Activated gamma-delta T cell (primary cell): ENCODE measurements at regions not wholly inside any gene's neighbourhood (a gene's known extent, or its start where the extent isn't known, plus 50 kb on each side); places are given as distances from the start of the nearest gene placed in this dataset.
"Not testable (repeated sequence)": the region's sequence is repeated elsewhere in the genome, so short reads cannot be mapped to it uniquely, and the experiment has no call there.

Source experiments
- DNase-seq: peaks from one replicate; lab custom pipeline; 2025; lab: John Stamatoyannopoulos, UW

- peak; percentile 9 for DNase-seq
Observed at GRCh38 chr5:42894057-42894456, 82.4 kb upstream of the SELENOP start.

GRCh38 chr5:42889311-42889933, 77.7 kb upstream of the SELENOP start:
- no peak for DNase-seq

DNA sequence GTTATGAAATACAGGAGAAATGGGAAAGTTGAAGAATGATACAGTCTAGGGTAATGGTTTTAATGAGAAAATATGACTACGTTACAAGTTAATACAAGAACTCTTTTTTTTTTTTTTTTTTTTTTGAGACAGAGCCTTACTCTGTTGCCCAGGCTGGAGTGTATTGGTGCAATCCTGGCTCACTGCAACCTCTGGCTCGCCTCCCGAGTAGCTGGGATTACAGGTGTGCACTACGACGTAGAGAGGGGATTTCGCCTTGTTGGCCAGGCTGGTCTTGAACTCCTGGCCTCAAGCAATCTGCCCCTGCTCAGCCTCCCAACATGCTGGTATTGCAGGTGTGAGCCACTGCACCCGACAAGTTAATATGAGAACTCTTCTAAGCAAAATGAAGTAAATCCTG, 77.1 kb upstream of the SELENOP start:
- DNase-seq: no peak

GRCh38 chr5:42887575-42887974, 75.9 kb upstream of the SELENOP start:
- DNase-seq: no peak

DNA sequence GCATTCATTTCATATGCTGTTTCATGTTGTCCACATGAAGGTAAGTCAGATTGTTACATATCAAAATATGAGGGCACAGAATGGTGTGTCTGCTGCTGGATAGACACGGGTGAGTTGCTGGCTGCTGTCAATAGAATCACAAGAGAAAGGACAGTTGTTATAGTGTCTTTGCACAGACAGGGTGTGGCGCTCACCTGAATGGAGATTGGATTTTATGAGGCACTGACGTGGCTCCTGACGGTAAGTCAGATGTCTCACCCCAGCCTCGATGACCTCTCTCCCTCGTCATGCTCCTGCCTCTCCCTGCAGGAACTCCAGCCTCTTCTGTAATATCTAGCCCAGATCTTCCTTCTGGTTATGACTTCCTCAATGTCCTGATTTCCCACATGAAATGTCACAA, 75.4 kb upstream of the SELENOP start:
- DNase-seq: no peak

GRCh38 chr5:42886635-42887034, 74.9 kb upstream of the SELENOP start:
- no peak for DNase-seq

GRCh38 chr5:42884326-42884725, 72.6 kb upstream of the SELENOP start:
- DNase-seq: no peak

- DNase-seq: no peak
Observed at GRCh38 chr5:42881416-42882117, 69.9 kb upstream of the SELENOP start.

DNA sequence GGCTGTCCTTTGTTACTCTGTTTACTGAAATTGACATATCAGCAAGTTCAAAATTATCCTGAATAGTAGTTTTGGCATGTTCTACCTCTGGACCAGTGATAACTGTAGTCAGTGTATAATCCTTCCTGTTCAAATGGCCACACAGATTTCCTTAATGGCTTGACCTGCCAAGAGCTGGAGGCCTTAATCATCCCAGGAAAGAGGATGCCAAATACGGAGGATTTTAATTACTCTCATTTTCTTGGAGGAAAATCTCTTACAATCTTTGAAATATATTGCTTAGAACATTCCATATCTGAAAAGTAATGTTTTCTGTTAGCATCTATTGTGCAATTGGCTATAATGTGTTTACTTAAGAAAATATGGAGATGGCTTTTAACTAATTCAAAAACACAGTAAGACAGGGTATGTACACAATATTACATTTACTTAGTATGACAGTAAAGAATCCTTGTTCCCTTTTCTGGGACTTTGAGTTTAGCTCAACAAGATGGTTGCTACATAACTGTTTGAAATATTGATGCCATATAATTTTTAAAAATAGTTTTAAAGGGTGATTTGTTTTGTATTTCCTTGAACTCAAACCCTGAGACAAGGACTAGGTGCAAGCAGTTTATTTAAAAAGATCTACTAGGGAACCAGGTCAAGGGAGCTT, 68.9 kb upstream of the SELENOP start:
- DNase-seq: no peak

GRCh38 chr5:42879291-42879690, 67.6 kb upstream of the SELENOP start:
- no peak for DNase-seq

- DNase-seq: no peak
Observed at GRCh38 chr5:42878550-42878949, 66.9 kb upstream of the SELENOP start.

DNA sequence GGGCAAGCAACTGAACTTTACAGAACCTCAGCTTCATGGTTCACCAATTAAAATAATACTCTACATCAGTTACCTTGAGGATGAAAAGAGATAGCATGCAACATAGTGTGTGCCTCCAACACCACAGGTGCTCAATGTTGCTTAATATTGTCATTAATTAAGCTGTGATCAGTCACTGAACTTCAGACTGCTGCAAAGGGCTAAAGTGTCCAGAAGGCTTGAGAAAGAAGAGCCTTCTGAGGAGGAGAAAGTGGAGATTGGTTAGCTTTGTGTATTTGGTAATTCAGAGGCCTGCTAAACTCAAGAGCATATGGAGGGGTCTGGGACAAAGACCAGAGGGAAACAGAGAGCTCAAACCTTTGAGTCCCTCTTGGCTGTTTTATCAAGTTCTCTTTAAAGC, 66.3 kb upstream of the SELENOP start:
- DNase-seq: no peak

GRCh38 chr5:42877431-42877830, 65.7 kb upstream of the SELENOP start:
- no peak for DNase-seq

- no peak for DNase-seq
Observed at GRCh38 chr5:42876375-42876844, 64.7 kb upstream of the SELENOP start.

GRCh38 chr5:42875785-42876374, 64.2 kb upstream of the SELENOP start:
- DNase-seq: no peak

DNA sequence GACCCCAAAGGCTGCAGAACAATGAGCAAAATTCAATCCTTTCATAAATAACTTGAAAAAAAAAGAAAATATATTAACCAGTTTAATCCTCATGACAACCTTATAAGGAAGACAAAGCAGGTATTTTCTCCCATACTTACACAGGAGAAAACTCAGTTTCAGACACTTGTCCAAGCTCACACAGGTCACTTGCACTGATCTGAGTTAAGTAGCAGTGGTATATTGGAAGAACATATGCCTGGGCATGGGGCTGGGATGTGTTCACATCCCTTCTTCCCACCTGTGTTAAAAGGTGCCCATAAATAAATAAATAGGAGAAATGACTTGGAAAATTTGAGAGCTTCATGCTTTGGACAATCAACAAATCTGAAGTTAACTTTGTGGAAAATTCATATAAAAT, 63.5 kb upstream of the SELENOP start:
- DNase-seq: no peak

DNA sequence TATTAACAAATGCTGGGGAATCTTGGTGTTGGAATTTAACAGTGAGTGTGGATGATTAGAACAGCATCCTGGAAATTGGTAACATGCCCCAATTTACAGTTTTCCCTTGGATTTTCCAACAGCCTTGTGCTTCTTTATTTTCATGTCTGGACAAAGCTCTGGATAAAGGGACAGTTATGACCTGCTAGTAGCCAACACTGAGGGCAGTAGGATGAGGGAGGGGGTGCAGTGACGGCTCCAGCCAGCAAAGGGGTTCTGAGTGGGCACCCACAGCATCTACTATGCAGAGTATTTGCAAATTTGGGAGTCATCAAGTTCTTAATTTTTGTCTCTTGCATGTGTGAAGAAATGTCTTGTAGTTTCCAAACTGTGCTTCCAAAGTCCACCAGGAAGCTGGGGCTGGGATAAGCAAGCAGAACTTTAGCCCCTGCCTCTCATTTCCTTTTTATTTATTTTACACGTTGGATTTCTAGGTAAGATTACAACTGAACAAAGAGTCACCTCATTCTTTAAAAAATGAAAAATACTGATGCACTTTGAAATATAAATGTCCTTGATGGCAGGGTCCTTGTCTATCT, 63.0 kb upstream of the SELENOP start:
- DNase-seq: no peak

GRCh38 chr5:42872865-42873264, 61.2 kb upstream of the SELENOP start:
- DNase-seq: no peak

DNA sequence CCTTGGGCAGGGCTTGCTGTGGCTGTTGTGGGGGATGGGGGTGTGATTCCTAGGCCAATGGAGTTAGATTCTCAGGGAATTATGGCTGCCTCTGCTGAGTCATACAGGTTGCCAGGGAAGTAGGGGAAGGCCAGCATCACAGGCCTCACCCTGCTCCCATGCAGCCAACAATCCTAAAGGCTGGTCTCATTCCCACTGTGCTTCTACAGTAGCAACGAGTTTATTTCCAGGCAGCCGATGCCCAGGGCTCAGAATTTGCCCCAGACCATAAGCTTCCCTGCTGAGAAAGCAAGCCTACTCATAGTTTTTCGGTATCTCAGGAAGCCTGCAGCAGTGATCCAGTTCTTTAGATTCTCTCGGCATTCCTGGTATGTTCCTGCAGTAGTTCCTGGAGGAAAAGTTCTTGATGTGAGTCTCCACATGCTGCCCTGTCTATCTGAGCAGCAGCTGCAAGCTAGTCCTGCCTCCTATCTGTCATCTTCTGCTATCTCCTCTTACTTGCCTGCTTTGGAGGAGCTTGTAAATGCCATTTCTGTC, 59.3 kb upstream of the SELENOP start:
- DNase-seq: no peak

- not testable (repeated sequence) for DNase-seq
Observed at GRCh38 chr5:42868417-42868816, 56.7 kb upstream of the SELENOP start.

- DNase-seq: not testable (repeated sequence)
Observed at GRCh38 chr5:42864749-42865148, 53.1 kb upstream of the SELENOP start.
